ENCODE measurements at regions not wholly inside any gene's neighbourhood (a gene's known extent, or its start where the extent isn't known, plus 50 kb on each side); places are given as distances from the start of the nearest gene placed in this dataset.

GRCh38 chr15:38688761-38689160 is 124.1 kb upstream of the RASGRP1 start:
- TF ChIP-seq POLR2A (IDR thresholded peaks at IDR 0.05): no peak
- TF ChIP-seq CTCF (IDR thresholded peaks at IDR 0.05): no peak
- DNase-seq: peak in 2 of 3 donors; percentile 47 to 62
- Histone ChIP-seq H3K9me3 (no peaks in the 10 kb centered on the region), H3K4me3 (no peak overlapping the region), H3K27me3 (no peaks in the 10 kb centered on the region), H3K27ac (peak overlapping the region in 1 of 4 donors; percentile 4), H3K36me3 (no peaks in the 10 kb centered on the region), H3K4me1 (no peaks in the 10 kb centered on the region)

- Histone ChIP-seq H3K9me3 (no peaks in the 10 kb centered on the region), H3K27ac (peak overlapping the region in 1 of 4 donors; percentile 4), H3K4me1 (no peaks in the 10 kb centered on the region), H3K27me3 (no peaks in the 10 kb centered on the region), H3K4me3 (no peak overlapping the region), H3K36me3 (no peaks in the 10 kb centered on the region)
- no peak for DNase-seq
- TF ChIP-seq CTCF (IDR thresholded peaks at IDR 0.05) (no peak), POLR2A (IDR thresholded peaks at IDR 0.05) (no peak)
Observed at GRCh38 chr15:38689522-38689921, 124.9 kb upstream of the RASGRP1 start.

GRCh38 chr15:38690216-38690615 is 125.6 kb upstream of the RASGRP1 start:
- no peak for DNase-seq
- Histone ChIP-seq H3K27me3 (no peaks in the 10 kb centered on the region), H3K4me1 (no peaks in the 10 kb centered on the region), H3K4me3 (no peak overlapping the region), H3K27ac (no peak overlapping the region), H3K36me3 (no peaks in the 10 kb centered on the region), H3K9me3 (no peaks in the 10 kb centered on the region)
- no peak for TF ChIP-seq POLR2A (IDR thresholded peaks at IDR 0.05)
- TF ChIP-seq CTCF (IDR thresholded peaks at IDR 0.05): no peak

GRCh38 chr15:38690719-38691332 is 126.2 kb upstream of the RASGRP1 start:
- peak; percentile 57 to 86 (median 78) for TF ChIP-seq CTCF (IDR thresholded peaks at IDR 0.05)
- no peak for TF ChIP-seq POLR2A (IDR thresholded peaks at IDR 0.05)
- Histone ChIP-seq H3K27ac (no peak overlapping the region), H3K4me3 (no peak overlapping the region), H3K36me3 (no peaks in the 10 kb centered on the region), H3K9me3 (no peaks in the 10 kb centered on the region), H3K27me3 (no peaks in the 10 kb centered on the region), H3K4me1 (peaks cover 0 to 2% (median 0%) of the 10 kb centered on the region in 4 donors)
- DNase-seq: peak; percentile 68 to 86 (median 70)

GRCh38 chr15:38691377-38691776 is 126.8 kb upstream of the RASGRP1 start:
- TF ChIP-seq POLR2A (IDR thresholded peaks at IDR 0.05) (no peak), CTCF (IDR thresholded peaks at IDR 0.05) (no peak)
- Histone ChIP-seq H3K4me1 (peaks cover 0 to 3% (median 0%) of the 10 kb centered on the region in 4 donors), H3K27me3 (no peaks in the 10 kb centered on the region), H3K36me3 (no peaks in the 10 kb centered on the region), H3K27ac (no peak overlapping the region), H3K4me3 (no peak overlapping the region), H3K9me3 (no peaks in the 10 kb centered on the region)
- DNase-seq: no peak
